ENCODE measurements at regions not wholly inside any gene's neighbourhood (a gene's known extent, or its start where the extent isn't known, plus 50 kb on each side); places are given as distances from the start of the nearest gene placed in this dataset.
"Not testable (repeated sequence)": the region's sequence is repeated elsewhere in the genome, so short reads cannot be mapped to it uniquely, and the experiment has no call there.

- H3K4me1 ChIP-seq (ENCODE audit: control insufficient read depth in 2 of 2, insufficient read depth in 2 of 2, low read length in 2 of 2), result no peaks in the 10 kb centered on the region
- DNase-seq (ENCODE audit: low read depth in 6 of 9, low spot score in 9 of 9), result no peak
- no peaks in the 10 kb centered on the region for H3K9me3 ChIP-seq (ENCODE audit: control insufficient read depth in 2 of 2, insufficient read depth in 1 of 2, low read length in 1 of 2)
- no peaks in the 10 kb centered on the region for H3K36me3 ChIP-seq (ENCODE audit: control insufficient read depth in 2 of 2, insufficient read depth in 2 of 2, low read length in 1 of 2)
- WGBS, result 98% methylated on average over 1 of the region's 1 CpG
- H3K27me3 ChIP-seq (ENCODE audit: control insufficient read depth in 2 of 2, insufficient read depth in 1 of 2, low read length in 1 of 2), result no peaks in the 10 kb centered on the region
- H3K4me3 ChIP-seq (ENCODE audit: low read length in 2 of 2), result no peak overlapping the region
- H3K27ac ChIP-seq (ENCODE audit: low read depth in 1 of 2, low read length in 1 of 2), result no peak overlapping the region
These were observed 330.1 kb upstream of the PRICKLE1 start for GRCh38 chr12:42919691-42920090.

DNA sequence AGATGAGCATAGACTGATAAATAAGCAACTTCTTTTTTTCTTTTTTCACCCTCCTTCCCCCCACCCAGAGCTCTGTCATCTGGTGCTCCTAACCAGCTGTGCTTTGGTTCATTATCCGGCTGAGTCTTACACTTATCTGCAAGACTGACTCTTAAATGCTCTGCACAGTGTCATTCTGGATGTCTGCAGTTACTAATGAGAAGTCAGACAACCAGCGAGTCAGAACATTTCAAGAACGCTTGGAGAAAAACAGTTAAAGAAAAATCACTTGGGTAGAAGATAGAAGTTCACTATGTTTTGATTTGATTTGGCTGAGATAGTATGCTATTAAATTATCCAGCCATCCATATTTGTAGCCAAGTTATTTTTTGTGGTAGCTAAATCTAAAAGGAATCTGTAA is 328.9 kb upstream of the PRICKLE1 start:
- Histone ChIP-seq H3K27me3 (ENCODE audit: control insufficient read depth in 2 of 2, insufficient read depth in 1 of 2, low read length in 1 of 2) (no peaks in the 10 kb centered on the region), H3K4me1 (ENCODE audit: control insufficient read depth in 2 of 2, insufficient read depth in 2 of 2, low read length in 2 of 2) (no peaks in the 10 kb centered on the region), H3K4me3 (ENCODE audit: low read length in 2 of 2) (no peak overlapping the region), H3K9me3 (ENCODE audit: control insufficient read depth in 2 of 2, insufficient read depth in 1 of 2, low read length in 1 of 2) (no peaks in the 10 kb centered on the region), H3K36me3 (ENCODE audit: control insufficient read depth in 2 of 2, insufficient read depth in 2 of 2, low read length in 1 of 2) (no peaks in the 10 kb centered on the region), H3K27ac (ENCODE audit: low read depth in 1 of 2, low read length in 1 of 2) (no peak overlapping the region)
- WGBS, result 90% methylated on average over 3 of the region's 3 CpGs
- no peak for DNase-seq (ENCODE audit: low read depth in 6 of 9, low spot score in 9 of 9)

DNA sequence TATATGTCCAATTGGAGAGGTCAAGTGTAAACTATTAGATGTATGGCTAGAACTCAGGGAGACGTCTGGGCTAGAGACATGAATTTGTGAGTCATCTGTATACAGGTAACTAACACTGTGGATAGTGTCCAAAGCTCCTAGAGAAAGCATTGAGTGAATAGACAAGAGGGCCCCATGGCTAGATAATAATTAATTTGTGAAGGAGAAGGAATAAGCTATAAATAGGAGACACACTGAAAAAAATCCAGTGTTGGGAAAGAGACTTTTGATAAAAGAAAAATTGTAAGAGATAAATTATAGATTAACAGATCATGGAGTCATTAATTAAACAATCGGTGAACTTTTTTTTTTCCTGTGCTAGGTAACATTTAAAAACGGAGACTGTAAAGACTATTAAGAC is 326.6 kb upstream of the PRICKLE1 start:
- H3K4me1 ChIP-seq (ENCODE audit: control insufficient read depth in 2 of 2, insufficient read depth in 2 of 2, low read length in 2 of 2), result no peaks in the 10 kb centered on the region
- no peaks in the 10 kb centered on the region for H3K36me3 ChIP-seq (ENCODE audit: control insufficient read depth in 2 of 2, insufficient read depth in 2 of 2, low read length in 1 of 2)
- no peak for DNase-seq (ENCODE audit: low read depth in 6 of 9, low spot score in 9 of 9)
- H3K27me3 ChIP-seq (ENCODE audit: control insufficient read depth in 2 of 2, insufficient read depth in 1 of 2, low read length in 1 of 2), result no peaks in the 10 kb centered on the region
- no peak overlapping the region for H3K4me3 ChIP-seq (ENCODE audit: low read length in 2 of 2)
- H3K27ac ChIP-seq (ENCODE audit: low read depth in 1 of 2, low read length in 1 of 2), result no peak overlapping the region
- H3K9me3 ChIP-seq (ENCODE audit: control insufficient read depth in 2 of 2, insufficient read depth in 1 of 2, low read length in 1 of 2), result no peaks in the 10 kb centered on the region
- 52% methylated on average over 3 of the region's 3 CpGs for WGBS

- DNase-seq (ENCODE audit: low read depth in 6 of 9, low spot score in 9 of 9), result no peak
- no peaks in the 10 kb centered on the region for H3K36me3 ChIP-seq (ENCODE audit: control insufficient read depth in 2 of 2, insufficient read depth in 2 of 2, low read length in 1 of 2)
- 89% methylated on average over 4 of the region's 4 CpGs for WGBS
- peaks cover 0 to 2% of the 10 kb centered on the region in 2 donors for H3K9me3 ChIP-seq (ENCODE audit: control insufficient read depth in 2 of 2, insufficient read depth in 1 of 2, low read length in 1 of 2)
- no peaks in the 10 kb centered on the region for H3K27me3 ChIP-seq (ENCODE audit: control insufficient read depth in 2 of 2, insufficient read depth in 1 of 2, low read length in 1 of 2)
- H3K27ac ChIP-seq (ENCODE audit: low read depth in 1 of 2, low read length in 1 of 2), result no peak overlapping the region
- H3K4me1 ChIP-seq (ENCODE audit: control insufficient read depth in 2 of 2, insufficient read depth in 2 of 2, low read length in 2 of 2), result no peaks in the 10 kb centered on the region
- H3K4me3 ChIP-seq (ENCODE audit: low read length in 2 of 2), result no peak overlapping the region
These were observed 325.9 kb upstream of the PRICKLE1 start for GRCh38 chr12:42915426-42915825.

GRCh38 chr12:42912367-42912766 is 322.8 kb upstream of the PRICKLE1 start:
- Histone ChIP-seq H3K9me3 (ENCODE audit: control insufficient read depth in 2 of 2, insufficient read depth in 1 of 2, low read length in 1 of 2) (peaks cover 1 to 2% of the 10 kb centered on the region in 2 donors), H3K36me3 (ENCODE audit: control insufficient read depth in 2 of 2, insufficient read depth in 2 of 2, low read length in 1 of 2) (no peaks in the 10 kb centered on the region), H3K4me1 (ENCODE audit: control insufficient read depth in 2 of 2, insufficient read depth in 2 of 2, low read length in 2 of 2) (no peaks in the 10 kb centered on the region), H3K27me3 (ENCODE audit: control insufficient read depth in 2 of 2, insufficient read depth in 1 of 2, low read length in 1 of 2) (no peaks in the 10 kb centered on the region), H3K27ac (ENCODE audit: low read depth in 1 of 2, low read length in 1 of 2) (no peak overlapping the region), H3K4me3 (ENCODE audit: low read length in 2 of 2) (no peak overlapping the region)
- no peak for DNase-seq (ENCODE audit: low read depth in 6 of 9, low spot score in 9 of 9)
- 93% methylated on average over 1 of the region's 1 CpG for WGBS

- DNase-seq (ENCODE audit: low read depth in 6 of 9, low spot score in 9 of 9), result no peak
- H3K9me3 ChIP-seq (ENCODE audit: control insufficient read depth in 2 of 2, insufficient read depth in 1 of 2, low read length in 1 of 2), result peaks cover 1 to 2% of the 10 kb centered on the region in 2 donors
- WGBS, result 86% methylated on average over 6 of the region's 6 CpGs
- no peak overlapping the region for H3K4me3 ChIP-seq (ENCODE audit: low read length in 2 of 2)
- no peaks in the 10 kb centered on the region for H3K4me1 ChIP-seq (ENCODE audit: control insufficient read depth in 2 of 2, insufficient read depth in 2 of 2, low read length in 2 of 2)
- no peaks in the 10 kb centered on the region for H3K36me3 ChIP-seq (ENCODE audit: control insufficient read depth in 2 of 2, insufficient read depth in 2 of 2, low read length in 1 of 2)
- H3K27me3 ChIP-seq (ENCODE audit: control insufficient read depth in 2 of 2, insufficient read depth in 1 of 2, low read length in 1 of 2), result no peaks in the 10 kb centered on the region
- H3K27ac ChIP-seq (ENCODE audit: low read depth in 1 of 2, low read length in 1 of 2), result no peak overlapping the region
These were observed 321.1 kb upstream of the PRICKLE1 start for GRCh38 chr12:42910656-42911055.

- Histone ChIP-seq H3K4me1 (ENCODE audit: control insufficient read depth in 2 of 2, insufficient read depth in 2 of 2, low read length in 2 of 2) (no peaks in the 10 kb centered on the region), H3K9me3 (ENCODE audit: control insufficient read depth in 2 of 2, insufficient read depth in 1 of 2, low read length in 1 of 2) (peaks cover 1 to 2% of the 10 kb centered on the region in 2 donors), H3K27ac (ENCODE audit: low read depth in 1 of 2, low read length in 1 of 2) (no peak overlapping the region), H3K4me3 (ENCODE audit: low read length in 2 of 2) (no peak overlapping the region), H3K27me3 (ENCODE audit: control insufficient read depth in 2 of 2, insufficient read depth in 1 of 2, low read length in 1 of 2) (no peaks in the 10 kb centered on the region), H3K36me3 (ENCODE audit: control insufficient read depth in 2 of 2, insufficient read depth in 2 of 2, low read length in 1 of 2) (no peaks in the 10 kb centered on the region)
- no peak for DNase-seq (ENCODE audit: low read depth in 6 of 9, low spot score in 9 of 9)
- WGBS, result 50% methylated on average over 6 of the region's 6 CpGs
These were observed 319.2 kb upstream of the PRICKLE1 start for GRCh38 chr12:42908712-42909111.

DNA sequence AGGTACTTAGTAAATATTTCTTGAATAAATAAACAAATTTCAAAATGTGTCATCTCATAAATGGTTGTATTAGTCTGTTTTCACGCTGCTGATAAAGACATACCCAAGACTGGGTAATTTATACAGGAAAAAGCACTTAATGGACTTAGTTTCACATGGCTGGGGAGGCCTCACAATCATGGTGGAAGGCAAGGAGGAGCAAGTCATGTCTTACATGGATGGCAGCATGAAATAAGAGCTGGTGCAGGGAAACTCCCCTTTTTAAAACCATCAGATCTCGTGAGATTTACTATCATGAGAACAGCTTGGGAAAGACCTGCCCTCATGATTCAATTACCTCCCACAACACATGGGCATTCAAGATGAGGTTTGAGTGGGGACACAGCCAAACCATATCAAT is 317.3 kb upstream of the PRICKLE1 start:
- not testable (repeated sequence) for H3K4me1 ChIP-seq (ENCODE audit: control insufficient read depth in 2 of 2, insufficient read depth in 2 of 2, low read length in 2 of 2)
- WGBS, result 87% methylated on average over 2 of the region's 2 CpGs

GRCh38 chr12:42905419-42905705 is 315.8 kb upstream of the PRICKLE1 start:
- peaks cover 0 to 1% of the 10 kb centered on the region in 2 donors for H3K9me3 ChIP-seq (ENCODE audit: control insufficient read depth in 2 of 2, insufficient read depth in 1 of 2, low read length in 1 of 2)
- WGBS, result 97% methylated on average over 2 of the region's 2 CpGs
- H3K27me3 ChIP-seq (ENCODE audit: control insufficient read depth in 2 of 2, insufficient read depth in 1 of 2, low read length in 1 of 2), result no peaks in the 10 kb centered on the region
- no peak overlapping the region for H3K4me3 ChIP-seq (ENCODE audit: low read length in 2 of 2)
- no peaks in the 10 kb centered on the region for H3K4me1 ChIP-seq (ENCODE audit: control insufficient read depth in 2 of 2, insufficient read depth in 2 of 2, low read length in 2 of 2)
- no peak for DNase-seq (ENCODE audit: low read depth in 6 of 9, low spot score in 9 of 9)
- H3K27ac ChIP-seq (ENCODE audit: low read depth in 1 of 2, low read length in 1 of 2), result no peak overlapping the region
- H3K36me3 ChIP-seq (ENCODE audit: control insufficient read depth in 2 of 2, insufficient read depth in 2 of 2, low read length in 1 of 2), result no peaks in the 10 kb centered on the region

More for the DNA sequence above, 317.3 kb upstream of the PRICKLE1 start:
- H3K4me3 ChIP-seq (ENCODE audit: low read length in 2 of 2); DNase-seq (ENCODE audit: low read depth in 6 of 9, low spot score in 9 of 9); H3K27ac ChIP-seq (ENCODE audit: low read depth in 1 of 2, low read length in 1 of 2); H3K9me3 ChIP-seq (ENCODE audit: control insufficient read depth in 2 of 2, insufficient read depth in 1 of 2, low read length in 1 of 2); H3K27me3 ChIP-seq (ENCODE audit: control insufficient read depth in 2 of 2, insufficient read depth in 1 of 2, low read length in 1 of 2); H3K36me3 ChIP-seq (ENCODE audit: control insufficient read depth in 2 of 2, insufficient read depth in 2 of 2, low read length in 1 of 2): not testable (repeated sequence)

Measured in thymus (tissue), 11 donors.